GM23248 (cell line): ENCODE measurements at regions not wholly inside any gene's neighbourhood (a gene's known extent, or its start where the extent isn't known, plus 50 kb on each side); places are given as distances from the start of the nearest gene placed in this dataset.

ENCODE experiments used
- EZH2 ChIP-seq: fragments of 200-600 bp; sonication (generic); IDR thresholded peaks from 2 replicates; pipeline ENCODE4 v1.6.1; 2018; ENCODE audit warnings: antibody characterized with exemption, mild to moderate bottlenecking; ENCODE audit not compliant: insufficient read depth, poor library complexity, severe bottlenecking
- EZH2phosphoT487 ChIP-seq: fragments of 200-600 bp; sonication (generic); IDR thresholded peaks from 2 replicates; pipeline ENCODE4 v1.6.1; 2018; ENCODE audit warnings: antibody characterized with exemption, moderate library complexity, mild to moderate bottlenecking, low read depth; ENCODE audit not compliant: insufficient read depth

DNA sequence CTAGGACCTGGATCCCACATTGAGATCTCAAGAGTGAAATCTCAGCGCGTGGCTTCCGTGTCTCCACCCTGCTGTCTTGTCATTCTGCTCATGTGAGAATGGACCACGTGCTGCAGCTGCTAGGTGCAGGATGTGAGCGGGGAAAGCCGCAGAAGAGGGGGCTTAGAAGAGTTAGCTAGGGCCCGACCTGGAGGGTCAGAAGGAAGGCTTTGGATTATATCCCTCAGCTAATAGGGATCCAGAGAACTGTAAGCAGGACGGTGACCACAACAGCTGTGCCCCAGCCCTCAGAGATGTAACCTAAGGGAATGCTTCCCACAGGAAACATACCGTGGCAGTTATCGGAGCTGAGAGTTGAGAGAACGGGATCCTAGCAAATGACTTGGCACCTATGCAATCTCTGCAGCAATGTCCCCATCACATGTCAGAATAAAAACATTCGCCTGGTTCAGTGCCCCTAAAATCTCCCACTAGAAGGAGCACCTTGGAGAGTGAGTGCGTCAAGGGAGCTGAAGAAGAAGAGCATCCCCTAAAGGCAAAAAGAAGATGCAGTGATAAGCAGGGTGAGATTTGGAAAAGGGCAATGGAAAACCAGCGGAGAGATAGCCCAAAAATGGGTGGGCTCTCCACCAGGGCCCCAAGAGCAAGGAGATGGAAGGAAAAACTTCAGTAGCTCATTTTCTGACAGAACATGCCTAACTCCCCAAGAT is 76.9 kb upstream of the ST8SIA2 start:
- no peak for TF ChIP-seq EZH2
- TF ChIP-seq EZH2phosphoT487 = no peak
